HG03103 (cell line): ENCODE measurements at regions not wholly inside any gene's neighbourhood (a gene's known extent, or its start where the extent isn't known, plus 50 kb on each side); places are given as distances from the start of the nearest gene placed in this dataset.
"Not testable (repeated sequence)": the region's sequence is repeated elsewhere in the genome, so short reads cannot be mapped to it uniquely, and the experiment has no call there.

Source experiments
- ATAC-seq: cut with Tn5 transposase; IDR thresholded peaks from one replicate; pipeline ENCODE4 v1.9.1; 2021; ENCODE audit warnings: low read depth; ENCODE audit not compliant: unreplicated experiment

DNA sequence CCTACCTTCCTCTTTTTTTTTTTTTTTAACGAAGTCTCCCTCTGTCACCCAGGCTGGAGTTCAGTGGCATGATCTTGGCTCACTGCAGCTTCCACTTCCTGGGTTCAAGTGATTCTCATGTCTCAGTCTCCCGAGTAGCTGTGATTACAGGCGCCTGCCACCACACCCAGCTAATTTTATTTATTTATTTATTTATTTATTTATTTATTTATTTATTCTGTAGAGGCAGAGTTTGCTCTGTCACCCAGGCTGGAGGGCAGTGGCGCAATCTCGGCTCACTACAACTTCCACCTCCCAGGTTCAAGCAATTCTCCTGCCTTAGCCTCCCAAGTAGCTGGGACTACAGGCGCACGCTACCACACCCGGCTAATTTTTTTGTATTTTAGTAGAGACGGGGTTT is 66.0 kb upstream of the ELN start:
- not testable (repeated sequence) for ATAC-seq

DNA sequence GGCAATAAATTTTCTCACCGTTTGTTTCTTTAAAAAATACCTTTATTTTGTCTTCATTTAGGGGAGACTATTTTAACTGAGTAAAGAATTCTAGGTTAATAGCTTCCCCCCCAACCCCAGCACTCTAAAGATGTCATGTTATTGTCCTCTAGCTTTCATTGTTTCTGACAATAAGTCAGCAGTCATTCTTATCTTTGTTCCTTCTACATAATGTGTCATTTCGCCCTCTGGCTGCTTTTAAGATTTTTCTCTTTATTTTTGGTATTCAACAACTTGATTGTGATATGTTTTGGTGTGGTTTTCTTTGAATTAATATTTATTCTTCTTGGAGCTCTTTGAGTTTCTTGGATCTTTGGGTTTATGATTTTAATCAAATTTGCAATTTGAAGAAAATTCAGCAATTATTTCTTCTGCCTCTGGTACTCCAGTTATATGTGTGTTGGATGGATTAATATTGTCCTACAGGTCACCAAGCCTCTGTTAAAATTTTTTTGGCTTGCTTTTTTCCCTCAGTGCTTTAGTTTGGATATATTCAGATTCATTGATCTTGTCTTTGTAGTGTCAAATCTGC is 64.6 kb upstream of the ELN start:
- ATAC-seq, result no peak

DNA sequence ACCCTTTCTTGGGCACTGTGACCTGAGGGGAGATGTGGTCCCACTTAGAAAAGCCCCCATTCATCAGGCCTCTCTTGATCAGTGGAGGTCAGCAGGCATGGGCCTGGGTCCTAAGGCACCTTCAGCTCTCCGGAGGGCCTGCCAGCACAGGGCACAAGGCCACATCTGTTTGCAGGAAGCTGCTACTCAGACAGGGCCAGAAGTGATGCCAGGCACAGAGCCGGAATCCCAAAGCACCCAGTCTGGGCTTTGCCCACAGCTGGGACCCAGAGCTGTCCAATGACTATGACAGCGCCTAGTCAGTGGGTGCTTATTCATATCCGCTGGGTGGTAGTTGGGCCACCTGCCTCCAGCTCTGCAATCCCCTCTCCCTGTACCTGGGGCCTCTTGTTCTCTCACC is 63.2 kb upstream of the ELN start:
- no peak for ATAC-seq

DNA sequence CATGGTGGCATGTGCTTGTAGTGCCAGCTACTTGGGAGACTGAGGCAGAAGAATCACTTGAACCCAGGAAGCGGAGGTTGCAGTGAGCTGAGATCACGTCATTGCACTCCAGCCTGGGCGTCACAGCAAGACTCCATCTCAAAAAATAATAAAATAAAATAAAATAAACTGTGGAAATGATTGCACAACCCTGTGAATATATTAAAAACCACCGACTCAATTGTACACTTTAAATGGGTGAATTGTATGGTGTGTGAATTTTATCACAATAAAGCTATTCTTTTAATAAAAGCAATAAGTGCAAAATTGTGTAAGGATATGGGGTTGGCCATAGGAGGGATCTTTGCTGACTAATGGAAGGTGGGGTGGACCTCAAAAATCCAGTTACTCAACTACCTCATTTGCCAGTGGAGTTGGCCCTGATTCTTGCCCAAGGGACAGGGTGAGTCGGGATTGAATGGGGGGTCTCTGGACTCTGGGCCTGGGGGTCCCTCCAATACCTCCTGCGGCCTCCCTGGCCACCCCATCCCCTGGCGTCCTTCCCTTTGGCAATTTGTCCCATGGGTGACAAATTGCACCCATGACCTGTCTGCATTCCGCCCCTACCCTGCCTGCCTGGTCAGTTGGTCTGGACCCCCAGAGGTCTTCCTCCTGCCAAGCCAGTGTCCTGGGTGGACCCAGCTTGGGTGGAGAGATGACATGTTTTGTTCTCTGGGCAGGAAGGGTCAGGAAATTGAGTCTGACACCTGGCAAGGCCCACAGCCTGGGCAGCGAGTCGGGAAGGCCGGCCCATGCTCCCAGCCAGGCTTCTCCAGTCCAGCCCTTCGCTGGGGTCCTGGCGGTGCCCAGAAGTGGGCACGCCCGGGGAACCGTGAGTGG is 61.7 kb upstream of the ELN start:
- no peak for ATAC-seq

DNA sequence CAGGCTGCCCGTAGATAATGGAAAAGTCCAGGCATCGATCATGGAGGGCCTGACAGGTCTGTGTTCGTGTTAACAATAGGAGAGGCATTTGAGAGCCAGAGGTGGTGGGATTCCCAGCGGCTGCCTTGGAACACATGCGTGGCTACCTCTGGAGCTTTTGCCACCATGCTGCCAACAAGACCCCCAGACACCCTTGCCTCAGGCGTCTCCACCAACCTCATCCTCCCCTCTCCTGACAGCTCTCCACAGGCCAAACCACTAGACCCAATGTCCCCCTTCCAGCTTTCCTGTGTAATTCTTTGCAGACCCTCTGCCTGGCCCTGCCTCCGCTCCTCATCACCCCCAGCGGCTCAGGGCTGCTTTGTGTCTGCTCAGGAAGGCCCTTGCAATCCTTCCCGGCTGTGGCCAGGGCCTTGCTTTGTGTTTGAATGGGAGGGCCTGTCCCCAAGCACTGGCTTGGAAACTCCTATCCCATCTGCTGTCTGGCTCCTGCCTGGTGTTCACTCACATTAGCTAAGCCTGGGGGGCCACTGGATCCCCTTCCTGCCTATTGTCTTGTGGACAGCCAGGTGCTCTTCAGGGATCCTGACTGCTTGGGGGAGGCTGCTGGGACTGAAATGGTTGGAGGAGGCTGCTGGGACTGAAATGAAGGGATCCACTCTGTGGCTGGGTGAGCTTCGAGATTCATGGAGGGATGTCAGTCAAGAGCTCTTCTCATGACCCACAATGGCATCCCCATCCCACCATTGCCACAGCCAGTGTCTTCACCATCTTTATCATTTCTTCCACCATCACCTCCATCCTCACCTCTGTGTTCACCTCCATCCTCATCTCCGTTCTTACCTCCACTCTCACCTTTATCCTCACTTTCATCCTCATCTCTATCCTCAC is 60.8 kb upstream of the ELN start:
- ATAC-seq, result no peak

DNA sequence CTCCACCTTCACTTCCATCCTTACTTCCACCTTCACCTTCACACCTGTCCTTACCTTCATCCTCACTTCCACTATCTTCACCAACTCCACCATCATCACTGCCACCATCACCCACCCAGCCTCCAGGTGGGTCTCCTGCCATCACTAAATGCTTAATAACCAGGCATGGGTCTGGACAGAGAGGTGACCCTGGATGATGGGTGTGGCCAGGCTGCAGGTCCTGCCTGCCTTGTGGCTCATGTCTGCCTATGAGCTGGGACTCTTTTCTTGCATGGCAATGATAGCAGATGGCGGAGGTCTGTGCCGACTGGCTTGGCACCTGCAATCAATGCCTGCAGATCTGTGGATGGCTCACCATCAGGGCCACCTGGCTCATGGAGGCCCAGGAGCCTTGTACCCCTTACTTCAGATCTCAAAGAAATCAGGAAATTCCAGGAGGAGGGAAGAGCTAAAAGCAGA is 60.1 kb upstream of the ELN start:
- no peak for ATAC-seq

DNA sequence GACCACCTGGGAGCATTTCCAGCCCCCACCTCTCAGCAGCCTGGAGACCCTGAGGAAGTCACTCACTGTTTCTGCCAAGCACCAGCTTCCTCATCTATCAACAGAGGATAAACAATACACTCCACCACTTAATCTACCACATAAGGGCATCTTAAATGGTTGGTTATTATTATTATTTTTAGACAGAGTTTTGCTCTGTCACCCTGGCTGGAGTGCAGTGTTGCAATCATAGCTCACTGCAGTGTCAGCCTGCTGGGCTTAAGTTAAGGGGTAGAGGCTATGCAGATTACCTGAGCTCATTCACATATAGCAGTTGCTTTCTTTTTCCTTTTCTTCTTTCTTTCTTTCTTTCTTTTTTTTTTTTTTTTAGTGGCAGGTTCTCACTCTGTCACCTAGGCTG is 59.5 kb upstream of the ELN start:
- ATAC-seq, result no peak

DNA sequence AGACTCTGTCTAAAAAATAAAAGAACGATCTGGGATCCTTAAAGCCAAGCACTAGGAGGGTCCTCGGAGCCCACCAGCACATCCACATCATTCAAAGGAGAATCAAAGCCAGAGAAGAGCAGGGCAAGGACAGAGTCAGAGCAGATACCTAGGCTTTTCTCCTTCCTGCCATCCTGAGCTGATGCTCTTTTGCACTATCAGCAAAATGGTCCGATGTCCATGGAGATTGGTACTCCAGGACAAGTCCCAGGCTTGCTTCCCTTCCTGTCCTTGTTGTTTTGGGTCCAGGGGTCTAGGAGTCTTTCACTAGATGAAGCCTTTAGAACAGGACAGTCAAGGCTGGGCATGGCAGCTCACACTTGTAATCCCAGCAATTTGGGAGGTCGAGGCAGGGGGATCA is 58.0 kb upstream of the ELN start:
- no peak for ATAC-seq

DNA sequence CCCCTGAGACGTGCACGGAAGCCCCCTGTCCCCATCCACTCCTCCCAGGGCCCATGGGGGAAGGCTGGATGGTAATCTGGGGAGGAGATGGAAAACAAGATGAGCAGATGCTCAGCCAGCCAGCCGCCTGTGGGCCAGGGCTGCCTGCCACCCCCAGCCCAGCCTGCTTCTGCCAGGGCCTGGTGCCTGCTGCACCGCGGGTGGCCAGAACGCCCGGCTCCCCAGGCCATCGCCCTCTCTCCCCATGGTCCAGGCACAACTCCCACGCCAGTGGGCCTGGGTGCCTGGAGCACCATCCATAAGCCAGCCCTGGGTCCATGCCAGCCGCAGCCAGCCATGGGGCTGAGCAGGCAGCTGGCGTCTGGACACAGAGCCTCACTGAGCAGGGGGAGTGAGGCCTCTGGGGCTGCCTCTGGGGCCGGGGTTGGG is 57.2 kb upstream of the ELN start:
- ATAC-seq, result peak; percentile 16

DNA sequence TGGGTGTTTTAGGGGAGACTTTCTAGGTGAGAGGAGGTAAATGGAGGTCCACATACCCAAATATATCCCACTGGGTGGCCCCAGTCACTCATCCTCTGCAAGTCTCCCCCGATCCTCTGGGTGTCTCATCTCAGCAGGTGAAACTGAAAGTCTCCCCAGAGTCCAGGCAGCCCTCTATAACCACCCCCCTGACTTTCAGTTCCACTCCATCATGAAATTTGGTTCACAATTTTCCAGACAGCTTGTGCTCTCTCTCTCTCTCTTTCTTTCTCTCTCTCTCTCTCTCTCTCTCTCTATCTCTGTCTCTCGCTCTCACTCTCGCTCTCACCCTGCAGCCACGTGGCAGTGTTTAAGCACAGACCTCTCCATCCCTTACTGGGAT is 56.7 kb upstream of the ELN start:
- peak; percentile 67 for ATAC-seq

DNA sequence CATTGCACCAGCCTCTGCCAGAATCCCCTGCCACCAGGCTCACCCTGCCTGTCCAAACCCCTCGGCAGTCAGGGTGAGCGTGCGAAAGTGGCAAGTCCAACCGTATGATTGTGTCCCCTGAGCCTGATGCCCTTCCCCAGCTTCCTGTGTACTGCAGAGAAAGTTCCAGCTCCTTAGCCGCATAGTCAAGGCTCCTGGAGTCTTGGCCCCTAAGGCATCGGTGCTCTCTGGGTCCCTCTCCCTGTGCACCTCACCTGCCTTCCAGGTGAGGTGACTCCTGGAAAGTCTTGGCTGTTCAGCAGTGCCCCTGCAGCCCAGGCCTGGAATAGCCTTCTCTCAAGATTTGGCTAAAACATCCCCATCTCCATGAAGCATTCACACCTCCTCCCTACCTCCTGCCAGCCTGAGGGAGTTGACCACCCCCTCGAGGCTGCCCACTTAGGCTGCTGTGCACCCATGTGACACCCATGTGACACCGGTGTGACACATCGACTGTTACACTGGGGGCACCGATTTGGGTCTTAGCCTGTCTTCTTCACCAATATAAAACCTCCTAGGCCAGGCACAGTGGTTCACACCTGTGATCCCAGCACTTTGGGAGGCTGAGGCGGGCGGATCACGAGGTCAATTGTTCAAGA is 56.1 kb upstream of the ELN start:
- no peak for ATAC-seq

DNA sequence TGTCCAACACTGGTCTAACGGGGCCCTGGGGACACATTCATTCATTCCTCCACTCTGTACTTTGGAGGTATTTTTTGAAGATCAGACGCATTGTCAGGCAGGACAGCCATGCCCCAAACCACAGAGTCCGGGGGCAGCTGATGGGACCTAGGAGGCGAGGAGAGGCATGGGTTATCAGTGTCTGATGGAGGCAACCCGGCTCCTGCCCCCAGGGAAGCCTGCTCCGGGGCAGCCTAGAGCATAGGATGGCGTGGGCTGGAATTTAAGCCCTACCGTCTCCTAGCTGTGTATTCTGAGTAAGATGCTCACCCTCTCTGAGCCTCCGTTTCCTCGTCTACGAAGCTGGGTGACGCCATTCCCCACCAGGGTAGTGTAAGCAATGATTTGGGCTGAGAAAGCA is 55.4 kb upstream of the ELN start:
- no peak for ATAC-seq

DNA sequence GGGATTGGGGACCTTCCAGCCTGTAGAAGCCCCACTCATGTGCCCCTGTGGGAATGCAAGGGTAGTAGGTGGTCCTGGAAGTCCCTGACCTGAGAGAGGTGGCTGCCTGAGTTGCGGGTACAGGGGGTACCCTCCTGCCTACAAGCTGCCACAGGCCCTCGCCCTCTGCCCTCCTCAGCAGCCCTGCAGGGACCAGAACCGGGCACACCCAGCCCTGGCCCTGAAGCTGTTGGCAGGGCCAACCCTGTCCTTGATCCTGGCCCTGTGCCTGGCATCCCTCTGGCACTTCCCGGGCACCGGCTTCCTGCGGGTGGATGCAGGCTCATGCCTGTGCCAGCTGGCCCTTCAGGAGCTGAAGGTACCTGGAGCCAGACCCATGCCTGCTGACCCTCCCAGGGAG is 54.9 kb upstream of the ELN start:
- no peak for ATAC-seq

DNA sequence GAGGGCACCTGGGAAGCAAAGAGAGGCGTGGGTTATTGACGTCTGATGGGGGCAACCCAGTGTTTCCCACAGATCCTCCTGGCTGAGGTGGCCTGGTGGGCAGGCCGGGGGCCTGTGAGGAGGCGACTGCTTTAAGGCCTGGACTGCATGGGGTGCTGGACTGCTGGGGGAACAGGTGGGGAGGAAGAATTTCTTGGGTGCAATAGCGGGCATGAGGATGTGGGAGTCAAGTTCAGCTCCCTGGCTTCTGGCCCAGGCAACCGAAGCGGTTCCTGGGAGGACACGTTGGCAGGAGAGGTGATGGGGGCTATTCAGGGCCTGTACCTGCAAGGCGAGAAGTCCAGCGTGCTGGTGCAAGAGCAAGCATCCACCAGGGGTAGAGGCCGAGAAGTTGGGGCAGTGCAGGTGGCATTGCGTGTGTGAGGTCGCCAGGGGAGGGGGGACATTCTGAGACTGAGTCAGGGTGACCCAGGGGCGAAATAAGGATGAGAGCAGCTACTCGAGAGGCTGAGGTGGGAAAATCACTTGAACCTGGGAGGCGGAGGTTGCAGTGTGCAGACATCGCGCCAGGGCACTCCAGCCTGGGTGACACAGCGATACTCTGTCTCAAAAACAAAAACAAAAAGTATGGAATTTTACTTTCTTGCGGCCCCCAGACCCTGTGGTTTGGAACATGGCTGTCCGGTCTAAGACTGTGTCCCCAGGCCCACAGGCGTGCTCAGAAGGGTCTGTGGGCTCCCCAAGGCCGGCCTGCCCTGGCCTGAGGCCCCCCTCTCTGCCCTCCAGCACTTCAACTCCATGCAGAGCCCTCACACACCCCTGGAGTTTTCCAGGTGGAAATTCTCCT is 53.6 kb upstream of the ELN start:
- no peak for ATAC-seq

DNA sequence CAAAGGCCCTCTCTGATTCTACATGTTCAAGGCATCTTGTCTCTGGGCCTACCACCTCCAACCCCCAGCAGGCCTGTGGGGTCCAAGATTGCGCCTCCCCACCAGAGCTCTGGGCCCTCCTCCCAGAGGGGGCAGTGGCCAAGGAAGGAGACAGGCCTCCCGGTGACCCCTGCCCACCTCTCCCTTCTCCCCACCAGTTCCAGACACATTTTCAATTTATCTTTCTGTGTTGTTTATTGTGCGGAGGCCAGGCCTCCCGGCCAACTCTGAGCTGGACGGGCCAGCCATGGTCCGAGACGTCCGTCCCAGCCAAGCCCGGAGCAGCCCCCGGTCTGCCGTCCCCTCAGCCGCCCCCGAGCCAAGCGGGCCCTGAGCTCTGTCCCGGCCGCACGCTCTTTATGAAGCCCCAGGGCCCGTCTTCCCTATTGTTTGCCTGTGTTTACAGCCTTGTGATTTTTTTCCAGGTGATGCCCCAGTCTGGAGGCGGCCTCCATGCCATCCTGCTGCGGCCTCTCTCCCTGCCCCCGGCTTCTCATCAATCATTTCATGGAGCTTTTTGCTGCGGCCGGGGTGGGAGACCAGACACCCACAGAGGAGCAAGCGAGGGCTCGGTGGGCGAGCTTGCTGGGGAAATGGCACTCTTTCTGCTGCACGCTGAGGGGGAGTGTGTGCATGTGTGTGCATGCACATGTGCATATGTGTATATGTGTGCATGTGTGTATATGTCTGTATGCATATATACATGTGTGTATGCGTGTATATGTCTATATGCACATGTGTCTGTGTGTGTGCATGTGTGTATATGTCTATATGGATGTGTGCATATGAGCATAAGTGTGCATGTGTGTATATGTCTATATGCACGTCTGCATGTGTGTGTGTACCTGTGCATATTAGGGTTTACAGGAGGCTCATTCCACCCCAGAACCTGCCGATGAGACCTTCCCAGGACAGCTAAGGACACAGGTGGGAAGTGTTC is 52.7 kb upstream of the ELN start:
- ATAC-seq, result no peak

DNA sequence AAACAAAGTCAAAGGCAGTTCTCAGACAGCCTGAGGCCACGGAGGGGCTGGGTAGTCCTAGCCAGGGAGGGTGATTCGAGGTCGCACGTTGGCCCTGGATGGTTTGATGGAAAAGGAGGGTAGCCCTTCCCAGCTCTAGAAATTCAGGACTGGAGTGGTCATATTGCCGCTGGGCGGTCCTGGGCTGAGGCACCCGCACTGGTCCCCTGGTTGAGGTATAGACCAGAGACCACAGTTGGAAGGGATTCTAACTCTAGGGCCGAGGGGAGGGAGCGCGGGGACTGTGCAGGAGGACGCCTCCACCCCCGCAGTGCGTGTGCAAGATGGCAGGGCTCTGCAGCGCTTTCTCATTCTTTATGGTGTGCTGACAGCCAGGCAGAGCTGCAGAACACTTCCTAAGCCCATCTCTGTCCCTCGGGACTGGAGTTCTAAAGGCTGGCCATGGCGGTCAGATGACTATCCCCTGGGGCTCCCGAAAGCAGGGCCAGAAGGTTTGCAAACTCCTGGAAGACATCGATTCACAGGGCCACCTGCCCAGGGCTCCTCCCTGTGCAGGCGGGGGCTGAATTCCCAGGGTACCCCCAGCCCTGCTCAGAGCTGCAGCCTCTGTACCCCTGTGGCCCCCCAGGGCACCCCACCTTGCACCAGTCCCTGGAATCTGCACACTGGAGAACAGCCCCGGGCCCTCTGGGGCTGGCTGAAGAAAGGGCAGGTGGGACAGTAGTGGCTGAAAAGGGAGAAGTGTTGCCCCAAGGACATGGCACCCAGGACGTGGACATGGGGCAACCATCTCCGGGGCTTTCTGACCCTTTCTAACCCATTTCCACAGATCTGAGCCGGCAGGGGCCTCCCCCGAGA is 51.0 kb upstream of the ELN start:
- no peak for ATAC-seq

DNA sequence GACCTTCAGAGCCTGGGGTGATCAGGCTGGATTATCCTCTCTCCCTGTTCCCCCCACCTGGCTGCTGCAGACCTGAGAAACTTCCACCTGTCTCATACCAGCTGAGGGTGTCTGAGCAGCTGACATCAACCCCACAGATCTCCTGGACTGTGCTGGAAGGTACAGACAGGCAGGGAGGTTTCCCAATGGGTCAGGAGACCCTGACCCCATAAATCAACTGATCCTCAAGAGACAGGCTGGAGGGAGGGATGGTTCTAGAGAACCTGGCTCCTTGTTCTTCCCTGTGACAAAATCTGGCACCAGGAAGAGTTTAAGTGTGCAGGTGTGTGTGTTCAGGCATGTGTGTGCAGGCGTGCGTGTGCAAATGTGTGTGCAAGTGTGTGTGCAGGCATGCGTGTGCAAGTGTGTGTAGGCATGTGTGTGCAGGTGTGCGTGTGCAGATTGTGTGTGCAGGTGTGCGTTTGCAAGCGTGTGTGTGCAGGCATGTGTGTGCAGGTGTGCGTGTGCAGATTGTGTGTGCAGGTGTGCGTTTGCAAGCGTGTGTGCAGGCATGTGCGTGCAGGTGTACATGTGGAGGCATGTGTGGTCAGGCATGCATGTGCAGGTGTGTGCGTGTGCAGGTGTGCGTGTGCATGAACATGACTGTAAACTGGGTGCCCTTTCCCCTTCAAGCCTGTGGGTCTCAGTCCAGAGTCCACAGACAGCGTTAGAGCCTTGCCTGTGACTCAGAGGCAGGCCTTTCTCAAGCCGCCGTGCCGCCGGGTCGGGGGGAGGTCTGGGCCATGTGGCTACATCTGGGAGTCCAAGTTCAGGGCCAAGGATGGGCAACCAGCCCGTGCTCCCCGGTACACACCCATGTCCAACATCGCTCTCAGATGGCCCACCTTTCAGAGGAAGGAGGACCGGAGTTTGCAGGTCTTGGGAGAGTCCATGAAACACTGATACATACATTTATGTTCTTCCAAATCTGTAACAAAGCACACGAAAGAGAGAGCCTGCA is 50.1 kb upstream of the ELN start:
- no peak for ATAC-seq
